NCI-H2196 treated with DMSO at 0.1 percent for 48 hours (cell line): ENCODE measurements at regions not wholly inside any gene's neighbourhood (a gene's known extent, or its start where the extent isn't known, plus 50 kb on each side); places are given as distances from the start of the nearest gene placed in this dataset.

Source experiments
- DNase-seq: peaks from one replicate; lab custom pipeline; 2025; ENCODE audit not compliant: unreplicated experiment; lab: John Stamatoyannopoulos, UW

DNA sequence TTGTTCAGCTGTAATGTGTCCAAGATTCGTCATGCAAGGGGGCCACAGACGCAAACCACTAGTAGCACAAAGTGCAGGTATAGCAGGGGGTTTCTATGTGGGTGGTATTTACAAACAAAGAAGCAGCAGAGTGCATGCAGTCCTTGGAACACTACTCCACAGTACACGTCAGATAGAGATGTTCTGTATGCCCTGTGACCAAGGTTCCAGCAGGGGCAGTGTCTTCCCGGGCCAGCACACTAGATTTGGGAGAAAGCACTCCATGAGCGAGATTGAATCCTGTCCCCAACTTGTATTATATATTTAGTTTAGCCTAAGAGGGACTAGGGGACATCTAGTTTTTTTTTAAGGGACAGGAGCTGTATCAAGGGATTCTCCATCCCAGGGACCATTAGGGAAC is 54.4 kb upstream of the ESX1 start:
- no peak for DNase-seq

DNA sequence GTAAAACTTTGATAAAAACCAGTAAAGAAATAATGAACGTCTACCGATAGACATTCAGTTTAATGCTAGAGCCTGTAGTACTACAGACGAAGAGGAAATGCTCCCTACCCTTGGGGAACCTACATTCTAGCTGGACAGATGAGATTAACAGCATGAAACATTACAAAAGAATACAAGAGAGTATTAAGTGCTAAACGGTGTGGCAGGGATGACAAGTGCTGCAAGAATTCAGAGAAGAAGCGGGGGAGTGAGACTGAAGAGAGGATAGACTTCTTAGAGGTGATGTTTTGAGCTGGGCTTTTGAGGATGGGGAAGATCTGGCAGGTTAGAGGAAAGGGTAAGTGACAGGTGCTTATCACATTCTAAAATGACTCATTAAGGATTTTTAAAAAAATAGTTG is 52.6 kb upstream of the ESX1 start:
- DNase-seq, result no peak

DNA sequence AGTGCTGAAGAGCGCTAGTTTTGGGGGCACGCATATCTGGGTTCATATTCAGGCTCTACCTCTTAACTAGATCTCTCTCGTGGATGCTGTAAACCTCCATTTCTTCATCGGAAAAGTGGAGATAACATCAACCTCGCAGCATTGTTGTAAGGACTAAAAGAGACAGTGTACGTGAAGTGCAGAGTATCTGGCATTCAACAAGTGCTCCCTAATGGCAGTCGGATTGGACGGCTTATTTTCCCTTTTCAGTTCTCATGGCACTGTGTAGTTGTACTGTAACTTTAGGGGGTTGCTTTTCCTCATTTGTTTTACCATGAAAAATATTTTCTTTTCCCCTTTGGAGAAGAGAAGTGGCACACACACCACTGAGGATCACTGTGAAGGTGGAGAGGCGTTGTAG is 51.4 kb upstream of the ESX1 start:
- DNase-seq, result no peak
